ENCODE measurements at regions not wholly inside any gene's neighbourhood (a gene's known extent, or its start where the extent isn't known, plus 50 kb on each side); places are given as distances from the start of the nearest gene placed in this dataset.

GRCh38 chr4:31294655-31295480, 574.7 kb downstream of the PCDH7 start:
- TF ChIP-seq CTCF (conservative IDR thresholded peaks at IDR 0.05; ENCODE audit: low read length) = no peak
- TF ChIP-seq EZH2phosphoT487 (IDR thresholded peaks at IDR 0.05; ENCODE audit: borderline replicate concordance) = no peak

Measured in Loucy (cell line).